ENCODE measurements at regions not wholly inside any gene's neighbourhood (a gene's known extent, or its start where the extent isn't known, plus 50 kb on each side); places are given as distances from the start of the nearest gene placed in this dataset.

GRCh38 chr7:10739401-10739800 is 234.3 kb upstream of the PHF14 start:
- ChIA-PET CTCF (no interaction called here), POLR2A (no interaction called here)
- no peak for ATAC-seq (ENCODE audit: poor library complexity)
- intact Hi-C loops (cut with DNase I, micrococcal nuclease): no loop called here
- peaks cover 6% of the 10 kb centered on the region for H3K27me3 Mint-ChIP-seq
- Histone ChIP-seq H3K36me3 (ENCODE audit: insufficient read depth, low read length) (no peaks in the 10 kb centered on the region), H3K4me3 (ENCODE audit: low read length) (no peak overlapping the region), H3K9me3 (ENCODE audit: control insufficient read depth in 1 of 2, insufficient read depth in 1 of 2, low read length in 2 of 2) (peaks cover 0 to 13% of the 10 kb centered on the region in 2 experiments), H3K27me3 (ENCODE audit: control insufficient read depth in 1 of 2, insufficient read depth in 2 of 2, low read length in 2 of 2) (no peaks in the 10 kb centered on the region), H3K27ac (ENCODE audit: low read depth in 1 of 2, low read length in 2 of 2) (no peak overlapping the region), H3K4me1 (ENCODE audit: insufficient read depth, low read length) (no peaks in the 10 kb centered on the region)
- no peak overlapping the region for H3K27ac Mint-ChIP-seq
- no peak for TF ChIP-seq CTCF (IDR thresholded peaks at IDR 0.05)
- DNase-seq: no peak
- H3K4me1 Mint-ChIP-seq (ENCODE audit: low read depth): no peaks in the 10 kb centered on the region
- no peak overlapping the region for H3K4me3 Mint-ChIP-seq
- H3K36me3 Mint-ChIP-seq (ENCODE audit: low read depth): no peaks in the 10 kb centered on the region
- no peaks in the 10 kb centered on the region for H3K9me3 Mint-ChIP-seq

- no peak for DNase-seq
- no peak overlapping the region for H3K27ac Mint-ChIP-seq
- TF ChIP-seq CTCF (IDR thresholded peaks at IDR 0.05): no peak
- peaks cover 0 to 13% of the 10 kb centered on the region in 2 experiments for H3K9me3 ChIP-seq (ENCODE audit: control insufficient read depth in 1 of 2, insufficient read depth in 1 of 2, low read length in 2 of 2)
- H3K27me3 Mint-ChIP-seq: peaks cover 6% of the 10 kb centered on the region
- intact Hi-C loops (cut with DNase I, micrococcal nuclease): no loop called here
- H3K4me1 ChIP-seq (ENCODE audit: insufficient read depth, low read length): no peaks in the 10 kb centered on the region
- ChIA-PET CTCF (no interaction called here), POLR2A (no interaction called here)
- H3K4me3 ChIP-seq (ENCODE audit: low read length): no peak overlapping the region
- no peak overlapping the region for H3K4me3 Mint-ChIP-seq
- H3K9me3 Mint-ChIP-seq: no peaks in the 10 kb centered on the region
- H3K36me3 Mint-ChIP-seq (ENCODE audit: low read depth): no peaks in the 10 kb centered on the region
- ATAC-seq (ENCODE audit: poor library complexity): no peak
- no peaks in the 10 kb centered on the region for H3K36me3 ChIP-seq (ENCODE audit: insufficient read depth, low read length)
- no peaks in the 10 kb centered on the region for H3K4me1 Mint-ChIP-seq (ENCODE audit: low read depth)
- H3K27ac ChIP-seq (ENCODE audit: low read depth in 1 of 2, low read length in 2 of 2): no peak overlapping the region
- H3K27me3 ChIP-seq (ENCODE audit: control insufficient read depth in 1 of 2, insufficient read depth in 2 of 2, low read length in 2 of 2): no peaks in the 10 kb centered on the region
Measured at GRCh38 chr7:10740805-10741204, 232.9 kb upstream of the PHF14 start.

GRCh38 chr7:10756981-10757380 is 216.7 kb upstream of the PHF14 start:
- Mint-ChIP-seq H3K36me3 (ENCODE audit: low read depth) (no peaks in the 10 kb centered on the region), H3K27ac (no peak overlapping the region), H3K4me3 (no peak overlapping the region), H3K27me3 (no peaks in the 10 kb centered on the region), H3K4me1 (ENCODE audit: low read depth) (no peaks in the 10 kb centered on the region), H3K9me3 (peaks cover 12% of the 10 kb centered on the region)
- TF ChIP-seq CTCF (IDR thresholded peaks at IDR 0.05): no peak
- CTCF ChIA-PET: no interaction called here
- Histone ChIP-seq H3K4me1 (ENCODE audit: insufficient read depth, low read length) (no peaks in the 10 kb centered on the region), H3K27me3 (ENCODE audit: control insufficient read depth in 1 of 2, insufficient read depth in 2 of 2, low read length in 2 of 2) (no peaks in the 10 kb centered on the region), H3K36me3 (ENCODE audit: insufficient read depth, low read length) (no peaks in the 10 kb centered on the region), H3K9me3 (ENCODE audit: control insufficient read depth in 1 of 2, insufficient read depth in 1 of 2, low read length in 2 of 2) (peaks cover 5 to 10% of the 10 kb centered on the region in 2 experiments), H3K27ac (ENCODE audit: low read depth in 1 of 2, low read length in 2 of 2) (no peak overlapping the region), H3K4me3 (ENCODE audit: low read length) (no peak overlapping the region)
- DNase-seq (no peak), ATAC-seq (ENCODE audit: poor library complexity) (no peak)
- intact Hi-C loops (cut with DNase I, micrococcal nuclease): no loop called here
- POLR2A ChIA-PET: no interaction called here
